HG03139 (cell line): ENCODE measurements at regions not wholly inside any gene's neighbourhood (a gene's known extent, or its start where the extent isn't known, plus 50 kb on each side); places are given as distances from the start of the nearest gene placed in this dataset.

ENCODE experiments used
- ATAC-seq: cut with Tn5 transposase; IDR thresholded peaks from one replicate; pipeline ENCODE4 v1.9.1; 2021; ENCODE audit not compliant: unreplicated experiment

GRCh38 chr2:151037434-151037833 is 224.2 kb downstream of the RBM43 start:
- ATAC-seq, result no peak

GRCh38 chr2:151033271-151034248 is 228.1 kb downstream of the RBM43 start:
- no peak for ATAC-seq

- ATAC-seq, result no peak
Observed at GRCh38 chr2:151032741-151033191, 228.9 kb downstream of the RBM43 start.

GRCh38 chr2:151030663-151031230 is 230.9 kb downstream of the RBM43 start:
- no peak for ATAC-seq

- no peak for ATAC-seq
Observed at GRCh38 chr2:151029406-151030157, 232.1 kb downstream of the RBM43 start.

- ATAC-seq, result no peak
Observed at GRCh38 chr2:151028691-151029176, 232.9 kb downstream of the RBM43 start.

GRCh38 chr2:151027151-151027550 is 234.5 kb downstream of the RBM43 start:
- no peak for ATAC-seq

- ATAC-seq, result no peak
Observed at GRCh38 chr2:151025816-151026215, 235.8 kb downstream of the RBM43 start.

- no peak for ATAC-seq
Observed at GRCh38 chr2:151024696-151025251, 236.9 kb downstream of the RBM43 start.

GRCh38 chr2:151021747-151022452 is 239.8 kb downstream of the RBM43 start:
- ATAC-seq, result no peak

GRCh38 chr2:151020411-151020810 is 241.3 kb downstream of the RBM43 start:
- ATAC-seq, result peak; percentile 81

GRCh38 chr2:151009437-151010175 is 252.1 kb downstream of the RBM43 start:
- ATAC-seq, result no peak

GRCh38 chr2:151007365-151007764 is 254.3 kb downstream of the RBM43 start:
- no peak for ATAC-seq

GRCh38 chr2:151002959-151003600 is 258.6 kb downstream of the RBM43 start:
- ATAC-seq, result no peak

- ATAC-seq, result no peak
Observed at GRCh38 chr2:150997702-150998440, 263.8 kb downstream of the RBM43 start.

- no peak for ATAC-seq
Observed at GRCh38 chr2:150997066-150997465, 264.6 kb downstream of the RBM43 start.

- no peak for ATAC-seq
Observed at GRCh38 chr2:150994076-150994475, 267.6 kb downstream of the RBM43 start.

GRCh38 chr2:150989969-150990368 is 271.7 kb downstream of the RBM43 start:
- no peak for ATAC-seq

GRCh38 chr2:150985741-150986140 is 275.9 kb downstream of the RBM43 start:
- no peak for ATAC-seq
